BLaER1 (cell line): ENCODE measurements at regions not wholly inside any gene's neighbourhood (a gene's known extent, or its start where the extent isn't known, plus 50 kb on each side); places are given as distances from the start of the nearest gene placed in this dataset.

ENCODE experiments used
- H3K27ac ChIP-seq: shearing (Covaris generic); formaldehyde crosslinking; 2 replicates; pipeline ENCODE4 v1.8.1; 2022
- H3K27me3 ChIP-seq: shearing (Covaris generic); formaldehyde crosslinking; 2 replicates; pipeline ENCODE4 v1.8.1; 2022
- H3K36me3 ChIP-seq: shearing (Covaris generic); formaldehyde crosslinking; 2 replicates; pipeline ENCODE4 v1.8.1; 2022
- H3K4me1 ChIP-seq: shearing (Covaris generic); formaldehyde crosslinking; 2 replicates; pipeline ENCODE4 v1.8.1; 2022
- H3K4me2 ChIP-seq: shearing (Covaris generic); formaldehyde crosslinking; 2 replicates; pipeline ENCODE4 v1.8.1; 2022
- H3K4me3 ChIP-seq: shearing (Covaris generic); formaldehyde crosslinking; 2 replicates; pipeline ENCODE4 v1.8.1; 2022
- H3K9ac ChIP-seq: shearing (Covaris generic); formaldehyde crosslinking; 2 replicates; pipeline ENCODE4 v1.8.1; 2022
- H3K9me3 ChIP-seq: shearing (Covaris generic); formaldehyde crosslinking; 2 replicates; pipeline ENCODE4 v1.8.1; 2022
- H4K20me1 ChIP-seq: shearing (Covaris generic); formaldehyde crosslinking; 2 replicates; pipeline ENCODE4 v1.8.1; 2022
- Cebpa-rat ChIP-seq: shearing (Covaris generic); IDR thresholded peaks from 2 replicates; pipeline ENCODE4 v1.8.1; 2022

- Histone ChIP-seq H3K27ac (no peak overlapping the region), H3K36me3 (no peaks in the 10 kb centered on the region), H3K9me3 (no peaks in the 10 kb centered on the region), H3K4me2 (no peak overlapping the region), H3K9ac (no peak overlapping the region), H3K4me1 (no peaks in the 10 kb centered on the region), H3K4me3 (no peak overlapping the region), H3K27me3 (no peaks in the 10 kb centered on the region), H4K20me1 (no peaks in the 10 kb centered on the region)
- TF ChIP-seq Cebpa-rat, result no peak
These were observed 564.4 kb downstream of the ZEB2 start for GRCh38 chr2:143955401-143956065.

DNA sequence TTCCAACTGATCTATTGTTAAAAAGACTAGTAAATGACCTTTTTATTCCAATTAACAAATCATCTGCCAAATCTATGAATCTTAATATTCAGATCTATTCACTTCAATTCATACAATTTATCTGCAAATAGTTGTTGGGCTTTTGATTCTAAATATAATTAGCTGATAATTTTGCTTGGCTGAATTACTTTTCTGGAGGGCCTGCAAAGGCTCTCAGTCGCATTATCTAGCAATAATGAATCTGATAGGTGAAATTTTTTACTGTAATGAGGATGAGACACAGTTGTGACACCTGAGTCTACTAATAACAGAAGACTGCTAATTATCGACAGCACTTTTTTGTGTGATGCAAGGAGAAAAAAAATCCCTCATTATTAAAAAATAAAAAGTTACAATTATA, 565.1 kb downstream of the ZEB2 start:
- no peaks in the 10 kb centered on the region for H3K9me3 ChIP-seq
- H3K9ac ChIP-seq, result no peak overlapping the region
- no peaks in the 10 kb centered on the region for H3K27me3 ChIP-seq
- no peaks in the 10 kb centered on the region for H4K20me1 ChIP-seq
- no peak overlapping the region for H3K4me3 ChIP-seq
- no peaks in the 10 kb centered on the region for H3K4me1 ChIP-seq
- no peak for TF ChIP-seq Cebpa-rat
- H3K36me3 ChIP-seq, result no peaks in the 10 kb centered on the region
- no peak overlapping the region for H3K27ac ChIP-seq
- no peak overlapping the region for H3K4me2 ChIP-seq

- Histone ChIP-seq H3K4me3 (no peak overlapping the region), H3K9ac (no peak overlapping the region)
These were observed 565.7 kb downstream of the ZEB2 start for GRCh38 chr2:143954186-143954585.

DNA sequence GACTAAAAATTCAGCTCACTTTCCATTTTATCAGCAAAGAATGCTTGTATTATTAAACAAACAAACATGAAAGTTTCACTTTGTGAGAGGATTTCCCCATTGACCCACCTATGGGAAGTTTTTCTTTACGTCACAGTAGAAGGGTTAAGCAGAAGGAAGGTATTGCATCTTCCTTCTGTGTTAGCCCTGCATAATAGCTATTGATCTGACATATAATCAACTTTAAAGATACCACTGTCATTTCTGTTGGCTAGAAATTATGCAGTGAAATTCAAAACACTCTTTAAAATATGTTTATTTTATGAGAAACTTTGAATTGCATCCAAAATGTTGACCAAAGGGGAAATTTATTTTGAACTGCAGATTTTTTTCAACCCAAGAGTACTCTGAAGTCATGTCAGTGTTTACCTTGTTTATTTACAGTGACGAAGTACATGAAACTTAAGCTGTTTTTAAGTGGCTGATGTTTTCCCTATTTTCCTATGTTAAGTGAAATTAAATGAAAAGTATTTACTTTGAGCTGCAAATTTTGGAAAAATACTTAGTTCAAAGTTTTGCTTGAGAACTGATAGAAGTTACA, 566.4 kb downstream of the ZEB2 start:
- no peak overlapping the region for H3K9ac ChIP-seq
- TF ChIP-seq Cebpa-rat, result no peak
- no peak overlapping the region for H3K27ac ChIP-seq

More at GRCh38 chr2:143954186-143954585, 565.7 kb downstream of the ZEB2 start:
- no peaks in the 10 kb centered on the region for H3K4me1 ChIP-seq
- H3K36me3 ChIP-seq, result no peaks in the 10 kb centered on the region
- no peak overlapping the region for H3K4me2 ChIP-seq
- H3K9me3 ChIP-seq, result no peaks in the 10 kb centered on the region
- H4K20me1 ChIP-seq, result no peaks in the 10 kb centered on the region
- no peaks in the 10 kb centered on the region for H3K27me3 ChIP-seq
- H3K27ac ChIP-seq, result no peak overlapping the region
- TF ChIP-seq Cebpa-rat, result no peak

GRCh38 chr2:143952536-143952935, 567.4 kb downstream of the ZEB2 start:
- no peaks in the 10 kb centered on the region for H3K27me3 ChIP-seq
- H3K9ac ChIP-seq, result no peak overlapping the region
- H3K9me3 ChIP-seq, result no peaks in the 10 kb centered on the region
- no peak for TF ChIP-seq Cebpa-rat
- H4K20me1 ChIP-seq, result no peaks in the 10 kb centered on the region
- no peak overlapping the region for H3K4me2 ChIP-seq
- no peaks in the 10 kb centered on the region for H3K36me3 ChIP-seq
- H3K4me3 ChIP-seq, result no peak overlapping the region
- H3K27ac ChIP-seq, result no peak overlapping the region
- H3K4me1 ChIP-seq, result no peaks in the 10 kb centered on the region

More for the DNA sequence above, 566.4 kb downstream of the ZEB2 start:
- no peaks in the 10 kb centered on the region for H3K27me3 ChIP-seq
- H3K36me3 ChIP-seq, result no peaks in the 10 kb centered on the region
- H3K4me1 ChIP-seq, result no peaks in the 10 kb centered on the region
- no peaks in the 10 kb centered on the region for H4K20me1 ChIP-seq
- no peaks in the 10 kb centered on the region for H3K9me3 ChIP-seq
- H3K4me2 ChIP-seq, result no peak overlapping the region
- H3K4me3 ChIP-seq, result no peak overlapping the region

DNA sequence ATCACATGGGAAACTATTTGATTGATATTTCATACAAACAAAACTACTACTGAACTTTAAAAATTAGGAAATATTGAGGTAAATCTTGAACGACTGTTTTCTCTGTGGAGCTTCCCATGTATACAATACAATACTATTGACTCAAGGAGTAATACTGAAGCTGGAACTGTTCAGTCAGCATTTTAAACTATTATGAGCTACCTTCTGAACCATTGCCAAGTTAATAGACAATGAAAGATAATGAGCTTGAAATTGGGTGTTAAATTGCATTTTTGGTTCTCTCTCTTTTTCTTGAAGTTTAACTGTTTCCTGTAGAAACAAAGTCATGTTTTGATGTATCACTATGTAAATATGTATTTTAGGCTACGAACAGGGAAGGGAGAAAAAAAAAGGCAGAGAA, 569.2 kb downstream of the ZEB2 start:
- no peaks in the 10 kb centered on the region for H4K20me1 ChIP-seq
- H3K4me2 ChIP-seq, result no peak overlapping the region
- H3K27ac ChIP-seq, result no peak overlapping the region
- H3K4me3 ChIP-seq, result no peak overlapping the region
- no peaks in the 10 kb centered on the region for H3K4me1 ChIP-seq
- H3K9me3 ChIP-seq, result no peaks in the 10 kb centered on the region
- H3K36me3 ChIP-seq, result no peaks in the 10 kb centered on the region
- TF ChIP-seq Cebpa-rat, result no peak
- no peaks in the 10 kb centered on the region for H3K27me3 ChIP-seq
- H3K9ac ChIP-seq, result no peak overlapping the region

DNA sequence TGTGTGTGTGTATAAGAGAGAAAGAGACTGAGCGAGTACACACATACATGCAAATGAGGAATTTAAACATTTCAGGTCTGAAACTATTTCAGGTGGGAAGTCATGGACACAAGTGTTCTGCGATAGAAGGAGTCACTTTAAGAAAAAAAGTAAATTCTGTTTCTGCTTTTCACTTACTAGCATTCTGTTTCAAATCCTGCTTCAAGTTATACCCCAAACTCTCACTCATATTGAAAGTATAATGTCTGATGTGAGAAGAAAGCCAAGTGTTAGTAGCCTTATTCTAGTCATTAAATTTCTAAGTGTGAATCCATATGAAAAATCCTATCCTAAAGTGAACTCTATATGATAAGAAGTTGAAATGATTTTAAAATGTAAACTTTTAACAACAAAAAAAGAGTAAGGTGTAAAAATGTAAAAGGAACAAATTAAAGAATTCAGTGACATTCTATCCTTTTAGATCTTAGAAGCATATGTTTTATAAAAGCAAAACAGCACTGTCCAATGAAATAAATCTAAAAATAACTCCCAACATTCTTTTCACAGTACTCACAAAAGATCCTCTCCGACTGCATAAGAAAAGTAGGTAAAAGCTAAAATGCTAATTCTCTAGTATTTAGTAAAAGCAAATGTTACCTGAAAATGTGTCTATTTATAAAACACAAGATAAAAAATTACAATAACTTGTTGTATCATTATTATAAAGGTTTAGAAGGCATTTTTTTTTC, 570.6 kb downstream of the ZEB2 start:
- Histone ChIP-seq H3K4me1 (no peaks in the 10 kb centered on the region), H3K9me3 (no peaks in the 10 kb centered on the region), H4K20me1 (no peaks in the 10 kb centered on the region), H3K36me3 (no peaks in the 10 kb centered on the region), H3K4me3 (no peak overlapping the region), H3K4me2 (no peak overlapping the region), H3K9ac (no peak overlapping the region), H3K27ac (no peak overlapping the region), H3K27me3 (no peaks in the 10 kb centered on the region)
- TF ChIP-seq Cebpa-rat, result no peak

GRCh38 chr2:143948710-143949109, 571.2 kb downstream of the ZEB2 start:
- H3K9ac ChIP-seq, result no peak overlapping the region
- H3K9me3 ChIP-seq, result no peaks in the 10 kb centered on the region
- H3K36me3 ChIP-seq, result no peaks in the 10 kb centered on the region
- H3K4me2 ChIP-seq, result no peak overlapping the region
- no peaks in the 10 kb centered on the region for H3K27me3 ChIP-seq
- H3K4me3 ChIP-seq, result no peak overlapping the region
- H3K27ac ChIP-seq, result no peak overlapping the region
- TF ChIP-seq Cebpa-rat, result no peak
- H3K4me1 ChIP-seq, result no peaks in the 10 kb centered on the region
- no peaks in the 10 kb centered on the region for H4K20me1 ChIP-seq

GRCh38 chr2:143946436-143947391, 573.2 kb downstream of the ZEB2 start:
- no peaks in the 10 kb centered on the region for H3K27me3 ChIP-seq
- H4K20me1 ChIP-seq, result no peaks in the 10 kb centered on the region
- H3K4me2 ChIP-seq, result no peak overlapping the region
- no peak overlapping the region for H3K4me3 ChIP-seq
- H3K9ac ChIP-seq, result no peak overlapping the region
- no peaks in the 10 kb centered on the region for H3K4me1 ChIP-seq
- no peaks in the 10 kb centered on the region for H3K9me3 ChIP-seq
- H3K36me3 ChIP-seq, result no peaks in the 10 kb centered on the region
- H3K27ac ChIP-seq, result no peak overlapping the region
- no peak for TF ChIP-seq Cebpa-rat
